GM12878 (cell line): ENCODE measurements at regions not wholly inside any gene's neighbourhood (a gene's known extent, or its start where the extent isn't known, plus 50 kb on each side); places are given as distances from the start of the nearest gene placed in this dataset.

Experiments
- ATAC-seq: fragments of 200-7000 bp; cut with Tn5 transposase; 3 replicates; pipeline ENCODE4 v1.9.1; 2020; ENCODE audit warnings: mild to moderate bottlenecking, moderate library complexity
- BruUV-seq: library from RNA; stranded (reverse); fragments of 400-500 nt; replicated peaks from 2 replicates; lab custom pipeline; 2021; lab: Mats Ljungman, UMichigan
- CTCF ChIA-PET: fragments of 300-600 bp; sonication (Branson Sonifier 250); formaldehyde crosslinking; extraction: SDS; loops from one replicate; lab custom pipeline; 2021; ENCODE audit warnings: inconsistent platforms; lab: Yijun Ruan, JAX
- POLR2A ChIA-PET: fragments of 350-600 bp; formaldehyde crosslinking; extraction: SDS; loops from one replicate; lab custom pipeline; 2021; ENCODE audit warnings: inconsistent platforms; lab: Charles Lee
- RAD21 ChIA-PET: fragments of 300-600 bp; sonication (Branson Sonifier 250); formaldehyde crosslinking; loops from one replicate; lab custom pipeline; 2023; ENCODE audit warnings: antibody characterized with exemption; ENCODE audit not compliant: unreplicated experiment; lab: Charles Lee
- SMC1A ChIA-PET: fragments of 300-600 bp; sonication (Branson Sonifier 250); formaldehyde crosslinking; loops from one replicate; lab custom pipeline; 2023; ENCODE audit not compliant: unreplicated experiment, uncharacterized antibody; lab: Charles Lee
- DNase-seq: peaks from one replicate; pipeline ENCODE4 v3.0.0-alpha.2; 2011; ENCODE audit warnings: low read depth, low spot score
- FAIRE-seq: peaks from 3 replicates; lab custom pipeline; 2011; peaks lifted over from hg19 to GRCh38; lab: Jason Lieb, UNC
- H2AFZ ChIP-seq: 2 replicates; pipeline ENCODE4 v1.6.0; 2011; ENCODE audit warnings: low read depth, low read length, control low read depth; ENCODE audit not compliant: control insufficient read depth
- H3K27ac ChIP-seq: 2 replicates; pipeline ENCODE4 v1.5.1; 2011; ENCODE audit warnings: control low read depth; ENCODE audit not compliant: control insufficient read depth, insufficient read depth
- H3K27me3 ChIP-seq, 2 experiments: replicated peaks in 1 of 2; 2 replicates each; pipeline versions ENCODE4 v1.6.0 to v1.6.1; 2011; ENCODE audit warnings: low read length in 1 of 2; ENCODE audit not compliant: control insufficient read depth in 2 of 2, insufficient read depth in 2 of 2
- H3K36me3 ChIP-seq, 2 experiments: 2 replicates each; pipeline ENCODE4 v1.5.1; 2011; ENCODE audit warnings: low read length in 1 of 2; ENCODE audit not compliant: control insufficient read depth in 2 of 2, insufficient read depth in 2 of 2
- H3K4me1 ChIP-seq: 2 replicates; pipeline ENCODE4 v1.6.1; 2011; ENCODE audit warnings: mild to moderate bottlenecking, low read length, moderate library complexity, mixed read lengths; ENCODE audit not compliant: control insufficient read depth, insufficient read depth
- H3K4me2 ChIP-seq: 2 replicates; pipeline ENCODE4 v1.6.0; 2011; ENCODE audit warnings: control low read depth; ENCODE audit not compliant: control insufficient read depth, insufficient read depth
- H3K4me3 ChIP-seq: fragments of 200-600 bp; sonication (generic); 2 replicates; pipeline ENCODE4 v1.5.1; 2016
- H3K79me2 ChIP-seq: 2 replicates; pipeline ENCODE4 v1.6.0; 2011; ENCODE audit warnings: low read length; ENCODE audit not compliant: control insufficient read depth, insufficient read depth
- H3K9ac ChIP-seq: 2 replicates; pipeline ENCODE4 v1.8.0; 2011; ENCODE audit warnings: low read length, control low read depth, mixed read lengths; ENCODE audit not compliant: control insufficient read depth, insufficient read depth
- H3K9me3 ChIP-seq: replicated peaks from 3 replicates; pipeline ENCODE4 v1.5.1; 2011; ENCODE audit warnings: mild to moderate bottlenecking, low read length; ENCODE audit not compliant: control insufficient read depth, insufficient read depth
- H4K20me1 ChIP-seq: 2 replicates; pipeline ENCODE4 v1.6.0; 2011; ENCODE audit not compliant: control insufficient read depth, insufficient read depth
- ASH2L ChIP-seq: fragments of 300-600, 200-600 bp; sonication (generic); IDR thresholded peaks from 2 replicates; pipeline ENCODE4 v1.6.1; 2017; ENCODE audit warnings: low read depth, mild to moderate bottlenecking, borderline replicate concordance
- CBX5 ChIP-seq: sonication (generic); IDR thresholded peaks from 2 replicates; pipeline ENCODE4 v1.6.1; 2016; ENCODE audit warnings: low read depth, moderate library complexity, mild to moderate bottlenecking, inconsistent platforms
- EED ChIP-seq: sonication (generic); IDR thresholded peaks from 2 replicates; pipeline ENCODE4 v1.6.1; 2016; ENCODE audit warnings: antibody characterized with exemption, low read depth
- EP300 ChIP-seq, 2 experiments: fragments of 150-350 bp in 1 of 2; IDR thresholded peaks; 2 replicates each; pipeline ENCODE4 v1.6.1; 2011 to 2012; ENCODE audit warnings: low read depth in 2 of 2, low read length in 2 of 2, borderline replicate concordance in 1 of 2, improper control_type of control experiment in 1 of 2, inconsistent platforms in 1 of 2; ENCODE audit not compliant: control insufficient read depth in 1 of 2
- IRF4 ChIP-seq: IDR thresholded peaks from 2 replicates; pipeline ENCODE4 v1.6.1; 2011; ENCODE audit warnings: low read depth, low read length
- MTA2 ChIP-seq: fragments of 450-650 bp; IDR thresholded peaks from 2 replicates; pipeline ENCODE4 v1.6.1; 2016; ENCODE audit warnings: low read depth, mild to moderate bottlenecking, moderate library complexity
- NR2F1 ChIP-seq: fragments of 450-650 bp; conservative IDR thresholded peaks from 2 replicates; pipeline ENCODE4 v1.6.1; 2017; ENCODE audit warnings: mild to moderate bottlenecking
- POLR2AphosphoS2 ChIP-seq: IDR thresholded peaks from 2 replicates; pipeline ENCODE4 v1.6.1; 2011; ENCODE audit warnings: low read depth, mild to moderate bottlenecking, low read length, improper control_type of control experiment, moderate library complexity
- REST ChIP-seq: IDR thresholded peaks from 2 replicates; pipeline ENCODE4 v1.6.1; 2012; ENCODE audit warnings: mild to moderate bottlenecking, low read depth, low read length
- RUNX3 ChIP-seq: IDR thresholded peaks from 2 replicates; pipeline ENCODE4 v1.6.1; 2012; ENCODE audit warnings: low read length, inconsistent platforms
- SRF ChIP-seq, 2 experiments: IDR thresholded peaks; 2 replicates each; pipeline ENCODE4 v1.6.1; 2011; ENCODE audit warnings: low read depth in 2 of 2, low read length in 2 of 2, mild to moderate bottlenecking in 1 of 2, moderate library complexity in 1 of 2
- ZNF622 ChIP-seq: fragments of 450-650 bp; IDR thresholded peaks from 2 replicates; pipeline ENCODE4 v1.6.1; 2017; ENCODE audit warnings: mild to moderate bottlenecking, inconsistent platforms
- WGBS: methylation state at CpG from one replicate; pipeline ENCODE4 v1.1.6; 2016; ENCODE audit warnings: low lambda C conversion rate; ENCODE audit not compliant: insufficient replicate concordance, insufficient coverage; ENCODE audit errors: missing lambda C conversion rate; 5-methylcytosine and 5-hydroxymethylcytosine counted together
- in situ Hi-C: fragments of 300-500 bp; cut with MboI; formaldehyde crosslinking; loops from 9 replicates; pipeline ENCODE4 v1.14.3; 2018; ENCODE audit warnings: mixed read lengths
- intact Hi-C: fragments of 100-400 bp; cut with micrococcal nuclease; formaldehyde crosslinking; loops from one replicate; pipeline ENCODE4 v1.14.2; 2022; ENCODE audit not compliant: unreplicated experiment
- TF ChIP-seq, protein P1 (sequence below): fragments of 450-650 bp; formaldehyde crosslinking; IDR thresholded peaks from 2 replicates; pipeline ENCODE4 v1.4.0; 2022; ENCODE audit warnings: mild to moderate bottlenecking, moderate library complexity

DNA sequence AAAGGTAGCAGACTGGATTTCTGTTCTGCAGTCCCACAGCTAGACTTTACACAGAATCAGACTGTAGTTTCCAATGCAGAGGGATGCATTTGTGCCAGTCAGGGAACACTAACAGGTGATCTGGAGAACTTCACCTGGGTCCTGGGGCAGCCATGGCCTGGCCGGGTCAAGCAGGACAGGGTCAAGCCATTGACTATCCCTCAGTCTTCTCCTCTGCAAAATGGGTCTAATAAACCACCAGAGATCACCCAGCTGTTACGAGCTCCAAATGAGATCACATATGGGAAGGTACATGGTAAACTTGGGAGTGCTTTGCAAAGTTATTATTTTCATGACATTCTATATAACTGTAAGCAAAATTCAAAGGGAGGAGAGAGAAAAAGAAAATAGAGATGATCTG lies 294.1 kb downstream of the CDCA7 start:
- no peak overlapping the region for H3K4me3 ChIP-seq
- WGBS, result 0% methylated on average over 2 of the region's 2 CpGs
- H3K4me2 ChIP-seq, result no peak overlapping the region
- no peak overlapping the region for H2AFZ ChIP-seq
- no peak for ATAC-seq
- H3K27ac ChIP-seq, result no peak overlapping the region
- no peak for FAIRE-seq
- RAD21 ChIA-PET, result no interaction called here
- H3K27me3 ChIP-seq, result peaks cover 0 to 3% of the 10 kb centered on the region in 2 experiments; a peak in 2 of 4 replicates
- TF ChIP-seq SRF (IDR thresholded peaks at IDR 0.05; ENCODE audit: low read depth in 2 of 2, low read length in 2 of 2) (no peak), EED (no peak), REST (no peak), ASH2L (no peak), ZNF622 (no peak), NR2F1 (no peak), MTA2 (no peak), POLR2AphosphoS2 (no peak), CBX5 (no peak), EP300 (IDR thresholded peaks at IDR 0.05; ENCODE audit: borderline replicate concordance in 1 of 2, control insufficient read depth in 1 of 2, low read depth in 2 of 2, low read length in 2 of 2) (no peak), IRF4 (no peak), RUNX3 (no peak)
- TF ChIP-seq, protein P1, sequence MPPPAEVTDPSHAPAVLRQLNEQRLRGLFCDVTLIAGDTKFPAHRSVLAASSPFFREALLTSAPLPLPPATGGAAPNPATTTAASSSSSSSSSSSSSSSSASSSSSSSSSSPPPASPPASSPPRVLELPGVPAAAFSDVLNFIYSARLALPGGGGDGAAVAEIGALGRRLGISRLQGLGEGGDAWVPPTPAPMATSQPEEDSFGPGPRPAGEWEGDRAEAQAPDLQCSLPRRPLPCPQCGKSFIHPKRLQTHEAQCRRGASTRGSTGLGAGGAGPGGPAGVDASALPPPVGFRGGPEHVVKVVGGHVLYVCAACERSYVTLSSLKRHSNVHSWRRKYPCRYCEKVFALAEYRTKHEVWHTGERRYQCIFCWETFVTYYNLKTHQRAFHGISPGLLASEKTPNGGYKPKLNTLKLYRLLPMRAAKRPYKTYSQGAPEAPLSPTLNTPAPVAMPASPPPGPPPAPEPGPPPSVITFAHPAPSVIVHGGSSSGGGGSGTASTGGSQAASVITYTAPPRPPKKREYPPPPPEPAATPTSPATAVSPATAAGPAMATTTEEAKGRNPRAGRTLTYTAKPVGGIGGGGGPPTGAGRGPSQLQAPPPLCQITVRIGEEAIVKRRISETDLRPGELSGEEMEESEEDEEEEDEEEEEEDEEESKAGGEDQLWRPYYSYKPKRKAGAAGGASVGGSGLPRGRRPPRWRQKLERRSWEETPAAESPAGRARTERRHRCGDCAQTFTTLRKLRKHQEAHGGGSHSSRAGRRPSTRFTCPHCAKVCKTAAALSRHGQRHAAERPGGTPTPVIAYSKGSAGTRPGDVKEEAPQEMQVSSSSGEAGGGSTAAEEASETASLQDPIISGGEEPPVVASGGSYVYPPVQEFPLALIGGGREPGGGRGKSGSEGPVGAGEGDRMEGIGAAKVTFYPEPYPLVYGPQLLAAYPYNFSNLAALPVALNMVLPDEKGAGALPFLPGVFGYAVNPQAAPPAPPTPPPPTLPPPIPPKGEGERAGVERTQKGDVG (CRISPR knock-in tag), result no peak
- TF ChIP-seq, all 136 proteins: peak for 0
- SMC1A ChIA-PET, result no interaction called here
- H3K79me2 ChIP-seq, result no peaks in the 10 kb centered on the region
- intact Hi-C loops, result no loop called here
- POLR2A ChIA-PET, result no interaction called here
- no peak for DNase-seq
- CTCF ChIA-PET, result no interaction called here
- BruUV-seq, result no TSS peak
- H3K9ac ChIP-seq, result no peak overlapping the region
- no peaks in the 10 kb centered on the region for H4K20me1 ChIP-seq
- no peaks in the 10 kb centered on the region for H3K4me1 ChIP-seq
- no peaks in the 10 kb centered on the region for H3K36me3 ChIP-seq
- no peaks in the 10 kb centered on the region for H3K9me3 ChIP-seq
- in situ Hi-C loops, result no loop called here
